ENCODE measurements at regions not wholly inside any gene's neighbourhood (a gene's known extent, or its start where the extent isn't known, plus 50 kb on each side); places are given as distances from the start of the nearest gene placed in this dataset.

DNA sequence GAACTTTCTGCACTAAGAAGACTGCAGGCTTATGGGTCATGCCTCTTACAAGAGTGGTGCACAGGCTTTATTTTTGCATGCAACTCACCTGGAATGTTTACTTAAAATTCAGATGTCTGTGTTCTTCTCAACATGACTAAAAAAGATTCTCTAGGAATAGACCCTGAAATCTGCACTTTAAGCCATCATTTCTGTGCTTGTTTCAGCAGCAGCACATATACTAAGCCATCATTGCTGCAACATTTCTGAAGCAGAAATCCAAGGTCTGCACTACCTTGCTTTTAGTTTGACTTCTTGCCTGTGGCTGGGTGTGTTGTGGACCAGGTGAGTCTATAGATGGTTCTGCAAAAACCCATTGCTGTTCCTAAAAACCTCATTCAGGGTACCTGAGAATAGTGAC is 156.8 kb downstream of the CEP120 start:
- no peak for DNase-seq (ENCODE audit: low read depth)
- TF ChIP-seq, protein P1, sequence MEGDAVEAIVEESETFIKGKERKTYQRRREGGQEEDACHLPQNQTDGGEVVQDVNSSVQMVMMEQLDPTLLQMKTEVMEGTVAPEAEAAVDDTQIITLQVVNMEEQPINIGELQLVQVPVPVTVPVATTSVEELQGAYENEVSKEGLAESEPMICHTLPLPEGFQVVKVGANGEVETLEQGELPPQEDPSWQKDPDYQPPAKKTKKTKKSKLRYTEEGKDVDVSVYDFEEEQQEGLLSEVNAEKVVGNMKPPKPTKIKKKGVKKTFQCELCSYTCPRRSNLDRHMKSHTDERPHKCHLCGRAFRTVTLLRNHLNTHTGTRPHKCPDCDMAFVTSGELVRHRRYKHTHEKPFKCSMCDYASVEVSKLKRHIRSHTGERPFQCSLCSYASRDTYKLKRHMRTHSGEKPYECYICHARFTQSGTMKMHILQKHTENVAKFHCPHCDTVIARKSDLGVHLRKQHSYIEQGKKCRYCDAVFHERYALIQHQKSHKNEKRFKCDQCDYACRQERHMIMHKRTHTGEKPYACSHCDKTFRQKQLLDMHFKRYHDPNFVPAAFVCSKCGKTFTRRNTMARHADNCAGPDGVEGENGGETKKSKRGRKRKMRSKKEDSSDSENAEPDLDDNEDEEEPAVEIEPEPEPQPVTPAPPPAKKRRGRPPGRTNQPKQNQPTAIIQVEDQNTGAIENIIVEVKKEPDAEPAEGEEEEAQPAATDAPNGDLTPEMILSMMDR (IDR thresholded peaks at IDR 0.05; ENCODE audit: insufficient read depth, low read depth, low read length, missing control alignments): no peak
- no peak overlapping the region for H3K4me3 ChIP-seq (ENCODE audit: low read depth, low read length)

DNA sequence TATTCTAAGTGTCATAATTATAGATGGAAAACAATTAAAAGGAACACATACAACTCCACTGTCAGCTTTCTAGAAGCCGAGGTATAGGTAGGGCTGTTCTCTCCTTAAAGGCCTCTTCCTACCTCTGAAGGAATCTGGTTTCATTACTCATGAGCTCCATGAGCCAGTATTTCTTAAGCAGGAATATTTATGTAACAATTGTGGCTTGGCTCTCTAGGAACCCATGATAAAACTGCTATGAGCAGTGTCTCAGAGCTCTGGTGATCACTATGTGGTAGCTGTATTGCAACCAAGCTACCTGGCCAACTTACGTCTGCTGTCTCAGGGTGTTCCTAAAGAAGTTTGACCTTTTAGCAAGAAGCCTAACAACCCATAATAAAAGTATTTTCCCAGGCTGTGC is 157.7 kb downstream of the CEP120 start:
- no peak overlapping the region for H3K4me3 ChIP-seq (ENCODE audit: low read depth, low read length)
- DNase-seq (ENCODE audit: low read depth): no peak
- TF ChIP-seq, protein P1 (IDR thresholded peaks at IDR 0.05; ENCODE audit: insufficient read depth, low read depth, low read length, missing control alignments): no peak

DNA sequence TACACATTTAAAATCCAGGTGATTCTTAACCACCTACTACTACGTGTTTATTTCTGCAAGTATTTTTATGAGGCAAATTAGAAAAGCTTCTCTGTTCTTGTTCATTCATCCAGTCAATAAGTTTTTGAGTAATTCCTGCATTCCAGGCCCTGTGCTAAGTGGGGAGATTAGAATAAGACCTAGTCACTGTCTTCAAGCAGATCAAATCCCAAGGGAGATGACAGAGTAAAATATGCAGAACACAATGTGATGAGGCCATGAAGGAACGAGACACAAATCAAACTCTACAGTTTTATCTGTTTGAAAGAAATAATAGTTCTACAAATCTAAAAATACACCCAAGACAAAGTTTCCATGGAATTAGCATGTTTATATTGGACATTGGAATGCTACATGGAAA is 158.8 kb downstream of the CEP120 start:
- TF ChIP-seq, protein P1 (IDR thresholded peaks at IDR 0.05; ENCODE audit: insufficient read depth, low read depth, low read length, missing control alignments): no peak
- H3K4me3 ChIP-seq (ENCODE audit: low read depth, low read length): no peak overlapping the region
- DNase-seq (ENCODE audit: low read depth): no peak

DNA sequence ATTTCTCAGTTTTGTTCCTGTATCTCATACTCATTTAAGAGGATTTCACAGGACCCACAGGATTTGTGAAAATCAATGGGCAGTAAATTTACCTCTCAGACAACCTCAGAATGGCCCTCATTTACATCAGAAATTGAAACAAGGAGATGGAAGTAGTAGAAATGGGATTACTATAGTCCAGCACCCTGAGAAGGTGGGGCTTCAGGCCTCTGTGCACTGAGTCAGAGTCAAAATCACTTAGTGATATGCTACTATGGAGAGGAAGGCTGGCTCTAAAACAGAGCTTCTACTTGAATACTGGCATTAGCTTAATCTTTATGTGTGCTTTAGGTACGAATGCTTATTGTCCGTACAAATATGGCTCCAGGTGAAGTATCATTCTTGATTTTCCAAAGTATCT is 159.3 kb downstream of the CEP120 start:
- no peak for DNase-seq (ENCODE audit: low read depth)
- TF ChIP-seq, protein P1 (IDR thresholded peaks at IDR 0.05; ENCODE audit: insufficient read depth, low read depth, low read length, missing control alignments): no peak
- H3K4me3 ChIP-seq (ENCODE audit: low read depth, low read length): no peak overlapping the region

DNA sequence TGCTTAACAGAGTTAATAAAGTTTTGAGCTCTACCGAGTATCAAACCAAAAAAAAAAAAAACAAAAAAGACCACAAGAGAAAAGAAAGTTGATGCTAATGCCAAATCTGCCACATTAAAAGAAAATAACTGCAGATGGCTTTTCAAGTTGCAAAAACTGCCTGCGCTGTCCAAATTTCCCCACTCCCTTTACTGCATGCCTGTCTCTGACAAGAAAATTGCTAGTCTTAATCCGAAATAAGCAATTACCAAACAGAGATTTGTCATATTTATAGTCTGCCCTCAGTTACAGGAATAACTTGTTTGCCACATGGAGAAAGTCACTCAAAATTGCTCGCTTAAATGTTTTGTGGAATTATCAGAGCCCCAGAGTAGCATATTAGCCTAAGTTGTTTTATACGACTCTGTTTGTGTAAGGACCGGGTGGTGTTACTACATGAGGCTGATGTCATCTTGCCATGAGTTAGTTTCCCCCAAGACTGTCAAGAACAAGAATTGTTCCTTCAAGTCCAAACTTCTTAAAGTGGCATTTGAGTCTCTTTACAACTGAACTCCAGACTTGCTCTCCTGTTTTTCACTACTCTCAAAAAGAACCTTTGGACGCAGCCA is 160.9 kb downstream of the CEP120 start:
- no peak overlapping the region for H3K4me3 ChIP-seq (ENCODE audit: low read depth, low read length)
- DNase-seq (ENCODE audit: low read depth): no peak
- TF ChIP-seq, protein P1 (IDR thresholded peaks at IDR 0.05; ENCODE audit: insufficient read depth, low read depth, low read length, missing control alignments): no peak

DNA sequence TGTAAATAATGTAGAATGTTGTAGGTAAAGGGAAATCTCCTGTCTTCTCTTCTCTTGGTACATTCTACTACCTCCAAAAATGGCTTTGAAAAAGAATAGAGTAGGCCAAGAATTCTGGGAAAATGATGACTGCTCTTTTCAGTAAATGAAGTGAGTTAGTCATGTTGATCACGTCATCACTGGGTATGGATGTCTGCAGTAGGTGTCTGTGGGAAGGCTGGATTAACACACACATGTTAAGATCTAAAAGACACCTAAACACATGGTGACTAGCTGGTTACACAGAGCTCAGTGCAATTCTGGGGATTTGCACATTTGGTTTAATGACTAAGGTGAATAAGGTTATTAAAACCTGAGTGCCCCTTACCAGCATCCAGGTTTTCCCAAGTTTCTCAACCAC is 161.5 kb downstream of the CEP120 start:
- no peak for DNase-seq (ENCODE audit: low read depth)
- no peak overlapping the region for H3K4me3 ChIP-seq (ENCODE audit: low read depth, low read length)
- TF ChIP-seq, protein P1 (IDR thresholded peaks at IDR 0.05; ENCODE audit: insufficient read depth, low read depth, low read length, missing control alignments): no peak

DNA sequence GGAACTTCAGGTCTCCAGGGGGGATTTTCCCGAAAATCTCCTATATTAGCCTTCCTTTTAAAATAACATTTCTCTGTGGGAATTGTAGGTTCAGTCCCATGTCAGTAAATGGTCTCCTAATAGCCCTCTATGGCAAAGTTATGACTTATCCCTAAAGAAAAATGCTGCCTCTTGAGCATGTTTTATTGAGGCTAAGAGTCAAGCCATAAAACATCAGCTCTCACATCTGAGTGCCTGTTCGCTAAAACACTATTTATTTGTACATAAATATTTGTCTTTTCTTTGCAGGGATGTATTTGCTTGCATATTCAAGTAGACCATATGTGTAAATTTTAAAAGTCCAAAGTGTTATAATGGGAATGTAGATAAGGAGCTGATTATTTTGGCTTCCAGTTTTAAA is 160.4 kb downstream of the PRDM6 start:
- no peak for DNase-seq (ENCODE audit: low read depth)
- TF ChIP-seq, protein P1 (IDR thresholded peaks at IDR 0.05; ENCODE audit: insufficient read depth, low read depth, low read length, missing control alignments): no peak
- H3K4me3 ChIP-seq (ENCODE audit: low read depth, low read length): no peak overlapping the region

Data from GM12865 (cell line).